GM12878 (cell line): ENCODE measurements at regions not wholly inside any gene's neighbourhood (a gene's known extent, or its start where the extent isn't known, plus 50 kb on each side); places are given as distances from the start of the nearest gene placed in this dataset.

ENCODE experiments used
- ASH2L ChIP-seq: fragments of 300-600, 200-600 bp; sonication (generic); IDR thresholded peaks from 2 replicates; pipeline ENCODE4 v1.6.1; 2017; ENCODE audit warnings: low read depth, mild to moderate bottlenecking, borderline replicate concordance
- FOXM1 ChIP-seq: IDR thresholded peaks from 2 replicates; pipeline ENCODE4 v1.6.1; 2012; ENCODE audit warnings: low read depth, mild to moderate bottlenecking, inconsistent platforms, low read length, moderate library complexity
- MXI1 ChIP-seq: fragments of 150-350 bp; IDR thresholded peaks from 2 replicates; pipeline ENCODE4 v1.6.1; 2011; ENCODE audit warnings: low read depth, mild to moderate bottlenecking, inconsistent platforms, low read length, improper control_type of control experiment
- POLR2A ChIP-seq: IDR thresholded peaks from 2 replicates; pipeline ENCODE4 v1.6.1; 2011; ENCODE audit warnings: low read depth, mild to moderate bottlenecking, low read length
- SUPT20H ChIP-seq: IDR thresholded peaks from 2 replicates; pipeline ENCODE4 v1.6.1; 2011; ENCODE audit warnings: low read depth, mild to moderate bottlenecking, low read length, moderate library complexity, borderline replicate concordance; ENCODE audit not compliant: control insufficient read depth
- WRNIP1 ChIP-seq: IDR thresholded peaks from 2 replicates; pipeline ENCODE4 v1.6.1; 2011; ENCODE audit warnings: low read depth, low read length, improper control_type of control experiment, borderline replicate concordance
- TF ChIP-seq, protein P1 (sequence below): IDR thresholded peaks from 2 replicates; pipeline ENCODE4 v1.6.1; 2011; ENCODE audit warnings: low read depth, mild to moderate bottlenecking, low read length, moderate library complexity, borderline replicate concordance; ENCODE audit errors: extremely low read depth
- TF ChIP-seq, protein P2 (sequence below): IDR thresholded peaks from 2 replicates; pipeline ENCODE4 v1.6.1; 2012; ENCODE audit warnings: low read depth, low read length, improper control_type of control experiment
- TF ChIP-seq, protein P3 (sequence below), 3 experiments: IDR thresholded peaks in 2 of 3; conservative IDR thresholded peaks in 1 of 3; 2 replicates each; pipeline ENCODE4 v1.5.1; 2011; ENCODE audit warnings: low read depth in 3 of 3, low read length in 3 of 3, mild to moderate bottlenecking in 3 of 3, control low read depth in 2 of 3, moderate library complexity in 2 of 3, inconsistent platforms in 1 of 3, mixed read lengths in 1 of 3; ENCODE audit not compliant: control insufficient read depth in 2 of 3, insufficient read depth in 1 of 3; ENCODE audit errors: extremely low read depth in 1 of 3

DNA sequence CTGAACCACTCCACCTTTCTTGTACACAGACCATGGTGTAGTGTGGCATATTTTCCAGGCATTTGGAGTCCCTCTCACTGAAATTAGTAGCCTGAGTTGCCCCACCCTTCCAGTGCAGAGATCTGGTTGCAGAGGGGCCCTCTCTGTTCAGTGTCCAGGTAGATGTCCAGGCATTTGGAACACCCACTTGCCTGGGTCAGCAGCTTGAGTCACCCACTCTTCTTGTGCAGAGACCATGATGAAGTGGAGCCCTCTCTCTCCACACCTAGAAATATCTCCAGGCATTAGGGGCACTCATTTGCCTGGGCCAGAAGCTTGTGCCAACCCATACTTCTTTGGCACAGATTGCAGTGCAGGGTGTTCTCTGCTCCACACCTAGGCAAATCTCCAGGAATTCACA, 2733.3 kb downstream of the PCDH7 start:
- TF ChIP-seq, protein P1, sequence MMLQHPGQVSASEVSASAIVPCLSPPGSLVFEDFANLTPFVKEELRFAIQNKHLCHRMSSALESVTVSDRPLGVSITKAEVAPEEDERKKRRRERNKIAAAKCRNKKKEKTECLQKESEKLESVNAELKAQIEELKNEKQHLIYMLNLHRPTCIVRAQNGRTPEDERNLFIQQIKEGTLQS, result no peak
- TF ChIP-seq FOXM1 (no peak), SUPT20H (no peak), WRNIP1 (no peak), MXI1 (no peak), POLR2A (no peak), ASH2L (no peak)
- TF ChIP-seq, protein P2, sequence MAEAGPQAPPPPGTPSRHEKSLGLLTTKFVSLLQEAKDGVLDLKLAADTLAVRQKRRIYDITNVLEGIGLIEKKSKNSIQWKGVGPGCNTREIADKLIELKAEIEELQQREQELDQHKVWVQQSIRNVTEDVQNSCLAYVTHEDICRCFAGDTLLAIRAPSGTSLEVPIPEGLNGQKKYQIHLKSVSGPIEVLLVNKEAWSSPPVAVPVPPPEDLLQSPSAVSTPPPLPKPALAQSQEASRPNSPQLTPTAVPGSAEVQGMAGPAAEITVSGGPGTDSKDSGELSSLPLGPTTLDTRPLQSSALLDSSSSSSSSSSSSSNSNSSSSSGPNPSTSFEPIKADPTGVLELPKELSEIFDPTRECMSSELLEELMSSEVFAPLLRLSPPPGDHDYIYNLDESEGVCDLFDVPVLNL, result no peak
- TF ChIP-seq, protein P3, sequence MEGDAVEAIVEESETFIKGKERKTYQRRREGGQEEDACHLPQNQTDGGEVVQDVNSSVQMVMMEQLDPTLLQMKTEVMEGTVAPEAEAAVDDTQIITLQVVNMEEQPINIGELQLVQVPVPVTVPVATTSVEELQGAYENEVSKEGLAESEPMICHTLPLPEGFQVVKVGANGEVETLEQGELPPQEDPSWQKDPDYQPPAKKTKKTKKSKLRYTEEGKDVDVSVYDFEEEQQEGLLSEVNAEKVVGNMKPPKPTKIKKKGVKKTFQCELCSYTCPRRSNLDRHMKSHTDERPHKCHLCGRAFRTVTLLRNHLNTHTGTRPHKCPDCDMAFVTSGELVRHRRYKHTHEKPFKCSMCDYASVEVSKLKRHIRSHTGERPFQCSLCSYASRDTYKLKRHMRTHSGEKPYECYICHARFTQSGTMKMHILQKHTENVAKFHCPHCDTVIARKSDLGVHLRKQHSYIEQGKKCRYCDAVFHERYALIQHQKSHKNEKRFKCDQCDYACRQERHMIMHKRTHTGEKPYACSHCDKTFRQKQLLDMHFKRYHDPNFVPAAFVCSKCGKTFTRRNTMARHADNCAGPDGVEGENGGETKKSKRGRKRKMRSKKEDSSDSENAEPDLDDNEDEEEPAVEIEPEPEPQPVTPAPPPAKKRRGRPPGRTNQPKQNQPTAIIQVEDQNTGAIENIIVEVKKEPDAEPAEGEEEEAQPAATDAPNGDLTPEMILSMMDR (IDR thresholded peaks at IDR 0.05 in 2 of 3, conservative IDR thresholded peaks at IDR 0.05 in 1 of 3; ENCODE audit: control insufficient read depth in 2 of 3, extremely low read depth in 1 of 3, insufficient read depth in 1 of 3, low read depth in 3 of 3, low read length in 3 of 3), result no peak
